ENCODE measurements at regions not wholly inside any gene's neighbourhood (a gene's known extent, or its start where the extent isn't known, plus 50 kb on each side); places are given as distances from the start of the nearest gene placed in this dataset.
"Not testable (repeated sequence)": the region's sequence is repeated elsewhere in the genome, so short reads cannot be mapped to it uniquely, and the experiment has no call there.

DNA sequence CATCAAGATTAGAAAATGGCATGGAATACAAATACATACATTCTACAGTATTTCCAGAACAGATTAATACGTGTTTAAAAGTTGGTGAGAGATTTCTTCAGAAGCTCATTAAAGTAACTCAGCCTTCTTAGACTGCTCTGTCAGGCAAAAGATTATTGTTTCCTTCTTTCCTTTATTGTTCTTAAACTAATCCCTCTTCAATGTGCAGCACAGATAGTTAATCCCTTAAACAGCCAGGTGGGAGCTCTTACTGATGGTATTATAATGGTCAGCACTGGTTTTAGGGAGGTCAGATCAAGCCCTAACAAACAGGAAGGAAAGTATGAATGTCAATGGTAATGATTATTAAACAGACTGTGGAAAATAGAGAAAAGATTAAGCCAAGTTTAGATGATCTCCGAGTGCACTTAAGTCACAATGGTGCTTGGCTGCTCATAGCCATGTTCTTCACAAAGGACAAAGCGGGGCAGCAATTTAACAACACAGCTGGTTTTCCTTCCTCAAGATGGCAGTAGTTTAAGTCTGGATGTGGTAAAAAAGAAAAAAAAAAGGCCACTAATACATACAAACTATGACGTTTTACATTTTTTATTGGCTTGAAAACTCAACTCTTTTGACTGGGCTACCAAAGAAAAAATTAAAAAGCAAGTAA, 992.6 kb downstream of the PCDH9 start:
- DNase-seq: no peak

DNA sequence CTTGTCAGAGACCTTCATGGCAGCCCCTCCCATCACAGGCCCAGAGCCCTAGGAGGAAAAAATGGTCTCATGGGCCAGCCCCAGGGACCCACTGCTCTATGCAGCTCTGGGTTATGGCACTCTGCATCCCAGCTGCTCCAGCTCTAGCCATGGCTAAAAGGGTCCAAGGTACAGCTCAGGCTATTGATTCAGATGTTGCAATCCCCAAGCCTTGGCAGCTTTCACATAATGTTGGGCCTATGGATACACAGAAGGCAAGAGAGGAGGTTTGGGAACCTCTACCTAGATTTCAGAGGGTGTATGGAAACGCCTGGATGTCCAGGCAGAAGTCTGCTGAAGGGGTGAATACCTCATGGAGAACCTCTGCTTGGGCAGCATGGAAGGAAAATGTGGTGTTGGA, 996.0 kb downstream of the PCDH9 start:
- no peak for DNase-seq

DNA sequence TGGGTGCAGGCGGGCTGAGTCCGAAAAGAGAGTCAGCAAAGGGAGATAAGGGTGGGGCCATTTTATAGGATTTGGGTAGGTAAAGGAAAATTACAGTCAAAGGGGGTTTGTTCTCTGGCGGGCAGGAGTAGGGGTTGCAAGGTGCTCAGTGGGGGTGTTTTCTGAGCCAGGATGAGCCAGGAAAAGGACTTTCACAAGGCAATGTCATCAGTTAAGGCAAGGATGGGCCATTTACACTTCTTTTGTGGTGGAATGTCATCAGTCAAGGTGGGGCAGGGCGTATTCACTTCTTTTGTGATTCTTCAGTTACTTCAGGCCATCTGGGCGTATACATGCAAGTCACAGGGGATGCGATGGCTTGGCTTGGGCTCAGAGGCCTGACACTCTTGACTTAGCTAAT, 998.2 kb downstream of the PCDH9 start:
- DNase-seq: not testable (repeated sequence)

DNA sequence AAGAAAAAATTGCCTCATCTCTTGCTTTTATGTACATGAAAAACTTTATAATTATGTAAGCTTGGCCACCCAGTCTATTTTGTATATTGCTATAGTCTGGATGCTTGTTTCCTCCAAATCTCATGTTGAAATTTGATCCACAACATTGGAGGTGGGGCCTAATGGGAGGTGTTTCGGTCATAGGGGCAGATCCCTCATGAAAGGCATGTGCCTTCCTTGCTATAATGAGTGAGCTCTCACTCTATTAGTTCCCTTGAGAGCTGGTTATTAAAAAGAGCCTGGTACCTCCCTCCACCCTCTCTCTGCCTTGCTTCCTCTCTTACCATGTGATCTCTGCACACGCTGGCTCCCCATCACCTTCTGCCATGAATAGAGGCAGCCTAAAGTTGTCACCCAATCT, 1005.1 kb downstream of the PCDH9 start:
- DNase-seq: no peak

DNA sequence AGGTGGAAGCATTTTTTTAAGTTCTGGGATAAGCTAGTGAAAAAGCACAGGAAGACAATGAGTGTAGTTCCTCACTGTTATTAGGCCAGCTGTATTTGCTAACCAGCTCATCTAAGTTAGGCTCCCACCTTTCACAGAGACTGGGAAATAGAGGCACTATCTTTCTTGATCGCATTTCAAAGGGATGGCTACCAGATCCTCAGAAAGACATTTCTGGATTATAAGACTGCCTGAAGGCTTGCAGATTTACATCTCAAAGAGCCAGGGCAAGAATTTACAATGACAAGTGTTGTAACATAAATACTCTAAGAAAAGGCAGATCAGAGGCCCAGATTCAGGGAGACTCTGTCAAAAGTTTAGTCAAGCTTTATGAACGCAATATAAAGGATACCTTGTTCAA, 1005.5 kb downstream of the PCDH9 start:
- no peak for DNase-seq

DNA sequence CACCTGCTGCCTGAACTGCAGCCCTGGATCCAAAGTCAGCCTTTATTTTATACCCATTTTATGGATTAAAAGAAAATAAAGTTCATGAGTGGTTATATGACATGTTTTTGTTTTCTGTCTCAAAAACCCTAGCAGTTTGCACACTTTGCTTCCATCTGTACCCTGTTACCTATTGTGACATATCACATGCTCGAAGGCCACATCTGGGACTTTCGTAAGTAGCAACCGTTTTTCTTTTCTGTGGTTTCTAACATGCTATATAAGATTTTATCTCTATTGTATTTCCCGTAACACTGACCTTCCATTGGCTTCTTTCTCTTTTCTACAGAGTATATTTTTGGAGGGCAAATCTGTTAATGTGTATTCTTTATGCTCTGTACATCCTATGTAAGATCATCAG, 1007.2 kb downstream of the PCDH9 start:
- DNase-seq: no peak

DNA sequence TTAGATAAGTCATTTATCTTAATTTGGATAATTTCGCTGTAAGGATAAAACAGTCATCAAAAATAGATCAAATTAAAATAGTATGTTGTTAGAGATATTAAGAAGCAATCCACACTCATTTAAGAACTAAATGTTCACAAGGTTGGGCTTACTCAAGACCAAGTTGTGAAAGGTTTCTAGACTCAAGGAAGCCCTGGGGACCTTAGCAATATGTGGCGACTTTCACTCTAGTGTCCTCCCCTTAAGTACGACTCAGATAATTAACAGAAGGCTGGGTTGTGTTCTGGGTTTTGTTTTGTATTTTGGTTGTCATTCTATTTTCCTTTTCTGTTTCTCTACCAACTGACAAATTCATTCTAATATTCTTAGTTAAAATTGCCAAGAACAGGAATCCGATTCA, 1008.0 kb downstream of the PCDH9 start:
- DNase-seq: no peak

DNA sequence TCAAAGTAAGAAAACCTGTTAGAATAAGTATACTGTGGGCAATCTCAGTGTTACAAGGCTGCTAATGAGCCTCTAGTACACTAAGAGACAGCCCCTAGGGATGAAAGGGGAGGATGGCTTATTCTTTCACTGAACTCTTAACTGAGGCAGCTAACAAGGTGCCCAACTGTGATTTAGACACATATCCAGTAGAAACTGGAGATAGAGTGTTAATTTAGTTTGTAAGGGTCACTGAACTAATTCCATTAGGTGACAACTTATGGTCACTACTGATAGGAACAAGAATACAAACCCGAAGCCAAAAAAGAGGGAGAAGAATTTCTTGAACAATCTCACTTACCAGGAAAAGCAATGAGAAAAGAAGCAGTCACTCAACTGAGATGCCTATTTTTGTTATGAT, 1010.6 kb downstream of the PCDH9 start:
- DNase-seq: no peak

DNA sequence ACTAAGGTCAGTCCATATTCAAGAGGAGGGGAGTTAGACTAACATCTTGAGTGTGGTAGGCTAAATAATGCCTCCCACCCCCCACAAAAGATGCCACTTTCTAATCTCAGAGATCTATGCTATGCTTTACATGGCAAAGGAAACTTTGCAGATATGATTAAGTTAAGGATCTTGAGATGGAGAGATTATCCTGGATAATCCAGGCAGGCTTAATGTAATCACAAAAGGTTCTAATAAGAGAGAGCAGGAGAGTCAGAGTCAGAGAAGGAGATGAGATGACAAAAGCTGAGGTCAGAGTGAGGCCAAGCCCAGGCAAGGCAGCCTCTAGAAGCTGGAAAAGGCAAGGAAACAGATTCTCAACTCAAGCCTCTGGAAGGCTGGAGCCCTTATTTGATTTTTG, 1011.6 kb downstream of the PCDH9 start:
- no peak for DNase-seq

DNA sequence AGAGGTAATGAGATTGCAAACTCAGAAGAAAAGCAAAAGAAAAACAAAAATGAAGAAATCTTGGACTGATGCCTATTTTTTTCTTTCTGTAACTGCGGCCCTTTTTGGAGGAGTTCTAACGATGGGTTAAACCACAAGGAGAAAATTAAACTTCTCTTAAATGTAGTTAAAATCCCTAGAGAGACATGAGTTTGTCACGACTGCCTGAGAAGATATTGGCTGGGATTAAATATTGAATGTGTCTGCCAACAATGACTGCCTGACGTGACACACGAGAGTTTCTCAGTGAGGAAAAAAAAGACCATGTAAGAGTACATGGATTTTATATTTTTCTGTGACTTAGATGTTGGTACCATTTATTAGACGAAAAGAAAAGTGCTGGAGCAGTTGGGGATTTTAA, 1013.4 kb downstream of the PCDH9 start:
- no peak for DNase-seq

DNA sequence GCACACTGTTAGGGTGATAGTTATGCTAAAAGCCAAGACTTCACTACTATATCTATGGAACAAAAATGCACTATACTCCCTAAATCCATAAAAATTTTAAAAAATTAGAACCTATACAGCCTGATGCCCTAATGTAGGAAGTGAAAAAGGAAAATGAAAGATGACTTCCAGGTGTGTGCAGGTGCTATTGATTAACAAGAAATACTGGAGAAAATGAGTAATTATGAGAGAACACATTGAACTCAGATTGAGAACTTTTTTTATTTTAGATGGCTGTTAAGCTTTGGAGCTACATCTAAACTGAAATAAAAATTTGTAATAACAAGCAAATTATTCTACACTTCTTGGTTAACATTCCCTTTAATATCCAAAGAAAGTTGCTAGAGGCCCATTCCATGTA, 1015.7 kb downstream of the PCDH9 start:
- no peak for DNase-seq

DNA sequence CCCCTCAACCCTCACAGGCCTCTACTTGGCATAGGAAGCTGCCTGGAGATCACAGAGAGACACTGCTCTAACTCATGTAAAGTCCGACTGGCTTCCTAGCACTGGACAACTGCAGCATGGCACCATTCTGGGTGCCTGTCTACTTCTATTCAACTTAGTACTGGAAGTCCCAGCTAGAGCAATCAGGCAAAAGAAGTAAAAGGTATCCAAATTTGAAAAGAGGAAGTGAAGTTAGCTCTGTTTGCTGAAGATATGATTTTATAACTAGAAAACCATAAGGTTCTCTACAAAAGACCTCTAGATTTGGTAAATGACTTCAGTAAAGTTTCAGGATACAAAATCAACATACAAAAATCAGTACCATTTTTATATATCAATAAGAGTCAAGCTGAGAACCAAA, 1017.6 kb downstream of the PCDH9 start:
- DNase-seq: no peak

DNA sequence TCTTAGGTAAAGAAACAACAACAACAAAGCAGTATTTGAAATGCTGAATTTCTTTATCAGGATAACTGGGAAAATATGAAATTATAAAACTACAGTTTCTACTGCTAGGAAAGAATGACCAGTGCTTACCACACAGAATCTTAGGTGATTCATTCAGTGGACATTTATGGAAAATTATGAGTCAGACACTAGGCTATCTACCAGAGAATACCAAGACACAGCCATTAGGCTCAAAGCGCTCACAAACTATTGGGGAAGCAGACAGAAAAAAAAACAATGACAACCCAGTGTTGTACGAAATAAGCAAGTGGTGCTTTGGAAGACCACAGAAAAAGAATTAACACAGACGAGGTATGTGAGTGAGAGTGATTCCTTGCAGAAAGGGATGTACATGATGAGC, 1019.5 kb downstream of the PCDH9 start:
- no peak for DNase-seq

DNA sequence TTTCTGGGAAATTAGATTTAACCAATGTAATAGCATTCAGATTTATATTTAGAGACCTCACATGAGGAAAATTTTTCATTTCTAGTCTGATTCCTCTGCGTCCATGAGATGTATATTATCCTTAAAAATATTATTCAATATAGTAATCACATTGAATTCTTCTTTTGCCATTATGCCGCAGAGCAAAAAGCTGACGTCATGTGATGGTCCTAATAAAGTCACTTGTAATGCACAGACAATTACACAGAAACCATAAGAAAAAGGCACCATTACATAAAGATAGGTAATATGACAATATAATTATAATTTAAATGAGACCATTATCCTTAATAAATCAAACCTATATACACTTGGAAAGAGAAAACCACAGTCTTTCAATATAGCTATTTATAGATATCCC, 1021.5 kb downstream of the PCDH9 start:
- no peak for DNase-seq

DNA sequence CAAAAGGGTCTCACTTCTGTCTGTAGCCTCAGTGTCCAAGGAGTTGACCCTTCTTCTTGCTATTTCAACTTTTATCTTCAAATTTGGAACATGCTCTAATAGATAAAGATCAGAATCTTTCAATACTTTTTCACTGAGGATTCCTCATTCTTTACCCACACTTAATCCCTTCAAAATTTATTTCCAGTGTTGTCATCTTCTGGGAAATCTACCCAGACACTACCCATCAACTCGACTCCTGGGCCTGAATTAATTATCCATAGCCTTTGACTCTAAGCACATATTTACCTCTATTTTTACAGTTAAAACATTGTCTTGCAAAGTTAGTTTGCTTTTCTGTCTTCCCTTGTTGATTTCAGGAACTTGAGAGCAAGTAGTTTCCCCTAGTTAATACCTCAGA, 1022.5 kb downstream of the PCDH9 start:
- DNase-seq: no peak

DNA sequence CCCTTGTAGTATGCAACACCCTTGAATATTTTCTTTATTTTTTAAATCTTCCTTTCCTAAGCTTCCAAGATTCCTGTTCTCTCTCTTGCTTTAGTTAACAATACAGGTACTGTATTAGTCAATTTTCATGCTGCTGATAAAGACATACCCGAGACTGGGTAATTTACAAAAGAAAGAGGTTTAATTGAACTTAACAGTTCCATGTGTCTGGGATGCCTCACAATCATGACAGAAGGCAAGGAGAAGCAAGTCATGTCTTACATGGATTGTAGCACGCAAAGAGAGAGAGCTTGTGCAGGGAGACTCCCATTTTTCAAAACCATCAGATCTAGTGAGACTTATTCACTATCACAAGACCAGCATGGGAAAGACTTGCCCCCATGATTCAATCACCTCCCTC, 1024.3 kb downstream of the PCDH9 start:
- no peak for DNase-seq

DNA sequence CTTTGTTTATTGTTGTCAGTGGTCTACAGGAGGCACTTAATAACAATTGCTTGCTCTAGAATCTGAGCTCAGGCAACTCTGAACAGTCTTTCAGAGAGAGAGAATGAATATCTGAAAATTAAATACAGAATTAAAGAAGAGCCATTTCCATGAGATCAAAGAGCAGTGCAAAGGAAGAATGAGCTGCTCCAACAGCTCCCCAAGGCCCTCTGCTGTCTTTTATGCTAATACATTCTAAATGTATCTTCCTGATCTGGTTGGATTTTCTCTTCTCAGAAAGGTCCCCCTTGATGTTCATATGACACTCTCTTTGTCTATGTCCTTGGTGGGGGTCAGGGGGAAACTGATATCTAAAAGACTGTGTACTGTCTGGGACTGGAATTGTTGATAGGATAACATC, 1029.6 kb downstream of the PCDH9 start:
- no peak for DNase-seq

DNA sequence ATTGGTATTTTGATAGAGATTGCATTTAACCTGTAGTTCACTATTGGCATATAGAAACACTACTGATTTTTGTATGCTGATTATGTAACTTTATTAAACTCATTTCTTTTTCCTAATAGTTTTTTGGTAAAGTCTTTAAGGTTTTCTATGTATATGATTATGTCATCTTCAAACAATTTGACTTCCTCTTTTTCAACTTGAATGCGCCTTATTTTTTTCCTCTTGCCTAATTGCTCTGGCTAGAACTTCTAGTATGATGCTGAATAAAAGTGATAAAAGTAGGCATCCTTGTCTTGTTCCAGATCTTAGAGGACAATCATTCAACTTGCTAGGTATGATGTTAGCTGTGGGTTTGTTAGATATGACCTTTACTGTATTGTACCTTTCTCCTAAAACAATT, 1034.9 kb downstream of the PCDH9 start:
- no peak for DNase-seq

DNA sequence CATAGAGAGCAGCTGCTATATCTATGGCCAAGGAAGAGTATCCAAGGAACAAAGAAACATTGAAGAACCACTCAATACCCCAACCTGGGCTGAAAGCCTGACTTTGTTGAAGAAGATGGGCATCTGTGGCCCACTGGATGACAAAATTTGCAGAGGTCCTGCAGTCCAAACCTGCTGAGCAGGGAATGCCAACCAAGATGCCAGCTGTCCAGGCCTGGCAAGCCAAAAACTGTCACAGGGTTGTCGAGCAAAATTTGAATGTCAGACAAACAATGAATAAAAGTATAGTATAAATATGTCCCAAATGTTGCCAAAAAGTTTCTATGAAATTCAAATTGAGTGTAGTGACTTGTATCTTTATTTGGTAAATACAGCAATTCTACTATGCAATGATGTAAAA, 1040.2 kb downstream of the PCDH9 start:
- no peak for DNase-seq

DNA sequence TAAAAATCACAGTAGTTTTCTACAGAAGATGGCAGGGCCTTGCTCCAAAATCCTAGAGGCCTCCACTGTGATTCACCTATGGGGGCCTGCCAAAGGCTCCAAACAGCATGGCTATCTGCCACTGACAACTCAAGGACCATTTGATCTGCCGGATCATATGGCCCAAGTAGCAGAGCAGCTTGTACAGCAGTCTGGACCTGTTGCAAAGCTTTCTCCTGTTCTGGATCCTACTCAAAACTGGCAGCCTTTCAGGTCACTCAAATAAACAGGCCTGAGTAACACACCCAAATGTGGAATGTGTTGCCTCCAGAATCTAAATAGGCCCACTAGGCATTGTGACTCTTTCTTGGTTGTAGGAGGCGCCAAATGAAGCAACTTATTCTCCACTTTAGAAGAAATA, 1049.3 kb downstream of the PCDH9 start:
- DNase-seq: no peak

DNA sequence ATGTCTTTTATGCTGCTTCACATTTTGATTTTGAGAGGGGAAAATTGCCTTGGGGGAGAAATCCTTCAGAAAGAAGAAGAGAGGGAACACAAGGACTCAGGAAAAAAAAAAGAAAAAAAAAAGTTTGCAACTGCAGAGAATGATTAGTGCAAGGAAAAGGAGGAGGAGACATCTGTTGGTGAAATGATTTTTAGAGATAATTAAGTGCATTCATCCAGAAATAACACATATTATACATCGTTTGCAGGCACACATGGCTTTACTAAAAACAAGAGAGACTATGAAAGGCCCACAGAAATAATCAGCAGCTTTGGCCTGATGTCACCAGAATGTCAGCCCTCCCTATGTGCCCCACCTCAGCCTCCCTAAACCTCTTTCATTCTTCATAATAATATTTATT, 1058.2 kb downstream of the PCDH9 start:
- DNase-seq: no peak

DNA sequence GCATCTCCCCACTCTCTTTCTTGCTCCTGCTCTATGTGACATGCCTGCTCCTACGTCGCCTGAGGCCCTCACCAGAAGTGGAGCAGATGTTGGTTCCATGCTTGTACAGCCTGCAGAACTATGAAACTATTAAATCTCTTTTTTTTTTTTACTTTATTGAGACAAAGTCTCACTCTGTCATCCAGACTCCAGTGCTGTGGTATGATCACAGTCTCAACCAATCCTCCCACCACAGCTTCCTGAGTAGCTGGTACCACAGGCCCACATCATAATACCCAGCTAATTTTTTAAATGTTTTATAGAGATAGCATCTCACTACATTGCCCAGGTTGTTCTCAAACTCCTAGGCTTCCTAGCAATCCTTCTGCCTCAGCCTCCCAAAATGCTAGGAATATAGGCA, 1067.7 kb downstream of the PCDH9 start:
- DNase-seq: no peak

DNA sequence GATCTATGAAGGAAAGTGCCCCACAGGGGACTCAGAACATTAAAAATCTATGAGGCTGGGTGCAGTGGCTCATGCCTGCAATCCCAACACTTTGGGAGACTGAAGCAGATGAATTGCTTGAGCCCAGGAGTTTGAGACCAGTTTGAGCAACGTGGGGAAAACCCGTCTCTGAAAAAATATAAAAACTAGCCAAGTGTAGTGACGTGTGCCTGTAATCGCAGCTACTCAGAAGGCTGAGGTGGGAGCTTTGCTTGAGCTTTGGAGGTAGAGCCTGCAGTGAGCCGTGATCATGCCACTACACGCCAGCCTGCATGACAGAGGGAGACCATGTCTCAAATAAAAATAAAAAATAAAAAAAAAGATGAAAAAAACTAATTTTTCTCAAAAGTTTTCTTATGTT, 1070.6 kb downstream of the PCDH9 start:
- no peak for DNase-seq

DNA sequence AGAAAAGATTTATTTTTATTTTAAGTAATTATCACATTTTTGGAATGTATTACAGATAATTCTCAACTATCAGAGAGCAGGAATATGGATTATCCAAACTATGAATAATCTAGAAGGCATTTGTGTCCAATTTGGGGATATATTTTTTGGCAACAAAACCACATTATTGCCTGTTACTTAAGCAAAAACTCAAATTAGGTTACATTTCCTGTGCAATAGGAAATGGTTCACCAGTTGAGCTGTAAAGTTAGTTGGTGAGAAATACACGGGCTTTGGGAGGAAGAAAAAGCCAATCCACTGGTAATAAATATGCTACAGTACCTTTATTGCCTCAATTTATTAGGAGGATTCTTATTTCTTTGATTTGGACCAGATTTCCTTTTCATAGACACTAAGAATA, 1075.2 kb downstream of the PCDH9 start:
- DNase-seq: no peak

DNA sequence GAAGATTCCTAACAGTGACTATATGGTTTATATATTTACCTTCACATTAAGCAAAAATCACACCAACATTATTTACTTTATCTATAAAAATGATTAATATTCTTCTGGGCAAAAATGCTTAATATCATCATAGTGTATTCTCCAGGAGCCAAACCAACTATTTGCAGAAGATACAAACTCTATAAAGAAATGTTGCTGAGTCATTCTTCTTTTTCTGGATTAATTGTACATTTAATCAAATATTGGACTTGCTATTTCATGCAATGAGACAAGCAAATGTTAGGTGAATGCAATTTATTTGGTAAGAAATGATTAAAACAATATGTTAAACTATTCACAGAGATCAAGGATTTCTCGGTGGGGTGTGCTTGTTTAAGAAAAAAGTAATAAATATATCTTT, 1075.8 kb downstream of the PCDH9 start:
- DNase-seq: no peak

DNA sequence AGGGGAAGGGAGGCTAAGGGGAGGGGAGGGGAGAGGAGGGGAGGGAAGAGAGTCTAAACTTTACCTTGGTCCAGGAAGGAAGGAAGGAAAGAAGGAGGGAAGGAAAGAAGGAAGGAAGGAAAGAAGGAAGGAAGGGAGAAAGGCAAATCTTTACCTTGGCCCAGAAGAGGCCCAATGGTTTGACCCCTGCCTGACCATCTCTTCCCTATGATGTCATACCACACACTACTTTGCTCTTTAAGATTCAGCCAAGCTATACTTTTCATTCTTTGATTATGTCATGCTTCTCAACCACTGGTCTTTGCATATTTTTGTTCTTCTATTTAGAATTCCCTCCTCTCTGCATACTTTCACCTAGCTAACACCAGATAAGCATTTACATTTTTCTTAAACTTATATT, 1077.5 kb downstream of the PCDH9 start:
- no peak for DNase-seq

Data from CD4-positive, alpha-beta T cell treated with Interleukin-12 subunit alpha and Interleukin-12 subunit beta, for 1 hour (primary cell).